ENCODE measurements at regions not wholly inside any gene's neighbourhood (a gene's known extent, or its start where the extent isn't known, plus 50 kb on each side); places are given as distances from the start of the nearest gene placed in this dataset.

DNA sequence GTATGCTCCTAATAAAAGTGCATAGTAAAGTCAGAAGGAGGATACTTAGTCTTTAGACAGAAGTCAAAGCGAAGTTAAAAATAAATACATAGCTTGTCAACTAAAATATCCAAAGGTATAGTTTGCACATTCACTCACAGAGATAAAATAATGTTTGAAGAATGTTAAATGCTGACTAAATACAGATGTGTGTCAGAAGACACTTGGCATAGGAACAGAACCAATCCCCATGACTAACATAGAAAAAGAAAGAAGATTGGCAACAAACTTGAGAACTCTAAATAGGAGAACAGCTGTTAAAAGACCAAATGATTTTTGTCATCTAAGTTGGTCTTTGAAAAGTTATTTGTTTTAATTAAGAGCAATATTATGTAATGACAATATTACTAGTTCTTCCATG is 1172.1 kb upstream of the RAG2 start:
- H3K4me1 ChIP-seq (ENCODE audit: control insufficient read depth, insufficient read depth, low read length) = no peaks in the 10 kb centered on the region
- intact Hi-C loops (cut with micrococcal nuclease; ENCODE audit: unreplicated experiment) = no loop called here
- no peak overlapping the region for H3K9ac ChIP-seq (ENCODE audit: control insufficient read depth, insufficient read depth, low read length)
- H3K27me3 ChIP-seq (replicated peaks in 1 of 2; ENCODE audit: control insufficient read depth in 2 of 2, insufficient read depth in 2 of 2, low read length in 1 of 2) = no peaks in the 10 kb centered on the region
- in situ Hi-C loops (cut with MboI) = no loop called here
- ATAC-seq (no peak), FAIRE-seq (no peak), DNase-seq (ENCODE audit: low read depth, low spot score) (no peak)
- H2AFZ ChIP-seq (ENCODE audit: control insufficient read depth, low read depth, low read length) = no peak overlapping the region
- TF ChIP-seq CHD1 (IDR thresholded peaks at IDR 0.05; ENCODE audit: low read depth, low read length) (no peak), SUZ12 (IDR thresholded peaks at IDR 0.05; ENCODE audit: unreplicated experiment) (no peak), BRCA1 (IDR thresholded peaks at IDR 0.05; ENCODE audit: low read depth, low read length) (no peak), SMAD5 (IDR thresholded peaks at IDR 0.05; ENCODE audit: low read depth) (no peak), ZBTB40 (IDR thresholded peaks at IDR 0.05; ENCODE audit: borderline replicate concordance) (no peak), TBL1XR1 (IDR thresholded peaks at IDR 0.05; ENCODE audit: low read depth, low read length) (no peak)
- CTCF ChIA-PET = no interaction called here
- H3K36me3 ChIP-seq (ENCODE audit: control insufficient read depth in 2 of 2, insufficient read depth in 2 of 2, low read length in 1 of 2) = no peaks in the 10 kb centered on the region
- H3K4me2 ChIP-seq (ENCODE audit: control insufficient read depth, insufficient read depth) = no peak overlapping the region
- H3K4me3 ChIP-seq = no peak overlapping the region
- no peaks in the 10 kb centered on the region for H3K79me2 ChIP-seq (ENCODE audit: control insufficient read depth, insufficient read depth, low read length)
- H3K9me3 ChIP-seq (replicated peaks; ENCODE audit: control insufficient read depth, insufficient read depth, low read length) = no peaks in the 10 kb centered on the region
- SMC1A ChIA-PET (ENCODE audit: uncharacterized antibody, unreplicated experiment) = no interaction called here
- POLR2A ChIA-PET = no interaction called here
- RAD21 ChIA-PET (ENCODE audit: unreplicated experiment) = no interaction called here
- H4K20me1 ChIP-seq (ENCODE audit: control insufficient read depth, insufficient read depth) = no peaks in the 10 kb centered on the region
- WGBS (ENCODE audit: insufficient coverage, insufficient replicate concordance, low lambda C conversion rate, missing lambda C conversion rate) = 0% methylated on average over 1 of the region's 1 CpG
- no peak overlapping the region for H3K27ac ChIP-seq (ENCODE audit: control insufficient read depth, insufficient read depth)
- BruUV-seq (replicated peaks) = no TSS peak

Data from GM12878 (cell line).